GM12878 (cell line): ENCODE measurements at regions not wholly inside any gene's neighbourhood (a gene's known extent, or its start where the extent isn't known, plus 50 kb on each side); places are given as distances from the start of the nearest gene placed in this dataset.

Source experiments
- ATAC-seq: fragments of 200-7000 bp; cut with Tn5 transposase; 3 replicates; pipeline ENCODE4 v1.9.1; 2020; ENCODE audit warnings: mild to moderate bottlenecking, moderate library complexity
- BruUV-seq: library from RNA; stranded (reverse); fragments of 400-500 nt; replicated peaks from 2 replicates; lab custom pipeline; 2021; lab: Mats Ljungman, UMichigan
- CTCF ChIA-PET: fragments of 300-600 bp; sonication (Branson Sonifier 250); formaldehyde crosslinking; extraction: SDS; loops from one replicate; lab custom pipeline; 2021; ENCODE audit warnings: inconsistent platforms; lab: Yijun Ruan, JAX
- POLR2A ChIA-PET: fragments of 350-600 bp; formaldehyde crosslinking; extraction: SDS; loops from one replicate; lab custom pipeline; 2021; ENCODE audit warnings: inconsistent platforms; lab: Charles Lee
- RAD21 ChIA-PET: fragments of 300-600 bp; sonication (Branson Sonifier 250); formaldehyde crosslinking; loops from one replicate; lab custom pipeline; 2023; ENCODE audit warnings: antibody characterized with exemption; ENCODE audit not compliant: unreplicated experiment; lab: Charles Lee
- SMC1A ChIA-PET: fragments of 300-600 bp; sonication (Branson Sonifier 250); formaldehyde crosslinking; loops from one replicate; lab custom pipeline; 2023; ENCODE audit not compliant: unreplicated experiment, uncharacterized antibody; lab: Charles Lee
- DNase-seq: peaks from one replicate; pipeline ENCODE4 v3.0.0-alpha.2; 2011; ENCODE audit warnings: low read depth, low spot score
- FAIRE-seq: peaks from 3 replicates; lab custom pipeline; 2011; peaks lifted over from hg19 to GRCh38; lab: Jason Lieb, UNC
- H2AFZ ChIP-seq: 2 replicates; pipeline ENCODE4 v1.6.0; 2011; ENCODE audit warnings: low read depth, low read length, control low read depth; ENCODE audit not compliant: control insufficient read depth
- H3K27ac ChIP-seq: 2 replicates; pipeline ENCODE4 v1.5.1; 2011; ENCODE audit warnings: control low read depth; ENCODE audit not compliant: control insufficient read depth, insufficient read depth
- H3K27me3 ChIP-seq, 2 experiments: replicated peaks in 1 of 2; 2 replicates each; pipeline versions ENCODE4 v1.6.0 to v1.6.1; 2011; ENCODE audit warnings: low read length in 1 of 2; ENCODE audit not compliant: control insufficient read depth in 2 of 2, insufficient read depth in 2 of 2
- H3K36me3 ChIP-seq, 2 experiments: 2 replicates each; pipeline ENCODE4 v1.5.1; 2011; ENCODE audit warnings: low read length in 1 of 2; ENCODE audit not compliant: control insufficient read depth in 2 of 2, insufficient read depth in 2 of 2
- H3K4me1 ChIP-seq: 2 replicates; pipeline ENCODE4 v1.6.1; 2011; ENCODE audit warnings: mild to moderate bottlenecking, low read length, moderate library complexity, mixed read lengths; ENCODE audit not compliant: control insufficient read depth, insufficient read depth
- H3K4me2 ChIP-seq: 2 replicates; pipeline ENCODE4 v1.6.0; 2011; ENCODE audit warnings: control low read depth; ENCODE audit not compliant: control insufficient read depth, insufficient read depth
- H3K4me3 ChIP-seq: fragments of 200-600 bp; sonication (generic); 2 replicates; pipeline ENCODE4 v1.5.1; 2016
- H3K79me2 ChIP-seq: 2 replicates; pipeline ENCODE4 v1.6.0; 2011; ENCODE audit warnings: low read length; ENCODE audit not compliant: control insufficient read depth, insufficient read depth
- H3K9ac ChIP-seq: 2 replicates; pipeline ENCODE4 v1.8.0; 2011; ENCODE audit warnings: low read length, control low read depth, mixed read lengths; ENCODE audit not compliant: control insufficient read depth, insufficient read depth
- H3K9me3 ChIP-seq: replicated peaks from 3 replicates; pipeline ENCODE4 v1.5.1; 2011; ENCODE audit warnings: mild to moderate bottlenecking, low read length; ENCODE audit not compliant: control insufficient read depth, insufficient read depth
- H4K20me1 ChIP-seq: 2 replicates; pipeline ENCODE4 v1.6.0; 2011; ENCODE audit not compliant: control insufficient read depth, insufficient read depth
- BMI1 ChIP-seq: fragments of 450-650 bp; IDR thresholded peaks from 2 replicates; pipeline ENCODE4 v1.6.1; 2016; ENCODE audit warnings: mild to moderate bottlenecking, moderate library complexity, borderline replicate concordance
- BRCA1 ChIP-seq: IDR thresholded peaks from 2 replicates; pipeline ENCODE4 v1.6.1; 2011; ENCODE audit warnings: low read depth, low read length, improper control_type of control experiment
- CBFB ChIP-seq: IDR thresholded peaks from 2 replicates; pipeline ENCODE4 v1.6.1; 2016; ENCODE audit warnings: antibody characterized with exemption, low read depth
- ELK1 ChIP-seq: IDR thresholded peaks from 2 replicates; pipeline ENCODE4 v1.6.1; 2012; ENCODE audit warnings: low read depth, low read length, improper control_type of control experiment
- EZH2 ChIP-seq: IDR thresholded peaks from 2 replicates; pipeline ENCODE4 v1.6.1; 2012; ENCODE audit warnings: low read depth, mild to moderate bottlenecking, control low read depth, inconsistent platforms, low read length, borderline replicate concordance; ENCODE audit not compliant: control insufficient read depth
- FOS ChIP-seq: IDR thresholded peaks from 3 replicates; pipeline ENCODE4 v1.6.1; 2011; ENCODE audit warnings: borderline replicate concordance; ENCODE audit not compliant: insufficient read length; ENCODE audit errors: extremely low read depth
- PAX8 ChIP-seq: fragments of 450-650 bp; IDR thresholded peaks from 2 replicates; pipeline ENCODE4 v1.6.1; 2017; ENCODE audit warnings: mild to moderate bottlenecking, moderate library complexity
- PKNOX1 ChIP-seq: fragments of 450-650 bp; IDR thresholded peaks from 2 replicates; pipeline ENCODE4 v1.6.1; 2016; ENCODE audit warnings: mild to moderate bottlenecking
- SP1 ChIP-seq: IDR thresholded peaks from one replicate; pipeline ENCODE4 v1.6.1; 2011; ENCODE audit warnings: low read depth, low read length
- SUZ12 ChIP-seq: fragments of 200-600 bp; sonication (generic); IDR thresholded peaks from one replicate; pipeline ENCODE4 v1.6.1; 2018; ENCODE audit warnings: antibody characterized with exemption, mild to moderate bottlenecking; ENCODE audit not compliant: unreplicated experiment
- WRNIP1 ChIP-seq: IDR thresholded peaks from 2 replicates; pipeline ENCODE4 v1.6.1; 2011; ENCODE audit warnings: low read depth, low read length, improper control_type of control experiment, borderline replicate concordance
- ZBTB33 ChIP-seq: fragments of 450-650 bp; IDR thresholded peaks from 2 replicates; pipeline ENCODE4 v1.6.1; 2017; ENCODE audit warnings: mild to moderate bottlenecking
- ZBTB40 ChIP-seq: fragments of 450-650 bp; IDR thresholded peaks from 2 replicates; pipeline ENCODE4 v1.6.1; 2016; ENCODE audit warnings: mild to moderate bottlenecking, moderate library complexity, borderline replicate concordance
- ZZZ3 ChIP-seq: IDR thresholded peaks from 2 replicates; pipeline ENCODE4 v1.6.1; 2011; ENCODE audit warnings: low read depth; ENCODE audit not compliant: control insufficient read depth, insufficient read length
- WGBS: methylation state at CpG from one replicate; pipeline ENCODE4 v1.1.6; 2016; ENCODE audit warnings: low lambda C conversion rate; ENCODE audit not compliant: insufficient replicate concordance, insufficient coverage; ENCODE audit errors: missing lambda C conversion rate; 5-methylcytosine and 5-hydroxymethylcytosine counted together
- in situ Hi-C: fragments of 300-500 bp; cut with MboI; formaldehyde crosslinking; loops from 9 replicates; pipeline ENCODE4 v1.14.3; 2018; ENCODE audit warnings: mixed read lengths
- intact Hi-C: fragments of 100-400 bp; cut with micrococcal nuclease; formaldehyde crosslinking; loops from one replicate; pipeline ENCODE4 v1.14.2; 2022; ENCODE audit not compliant: unreplicated experiment

GRCh38 chr14:25259470-25259869, 209.5 kb upstream of the STXBP6 start:
- Histone ChIP-seq H3K27ac (no peak overlapping the region), H3K36me3 (no peaks in the 10 kb centered on the region), H3K4me2 (no peak overlapping the region), H2AFZ (no peak overlapping the region), H3K9ac (no peak overlapping the region), H3K4me1 (no peaks in the 10 kb centered on the region), H3K27me3 (no peaks in the 10 kb centered on the region), H4K20me1 (no peaks in the 10 kb centered on the region), H3K4me3 (no peak overlapping the region), H3K79me2 (no peaks in the 10 kb centered on the region), H3K9me3 (no peaks in the 10 kb centered on the region)
- in situ Hi-C loops = no loop called here
- SMC1A ChIA-PET = interaction anchor here (1.1 kb wide), 1 partner anchor 139 kb away, joined by 3 read pairs; no protein-coding TSS in a partner anchor
- CTCF ChIA-PET = interaction anchor here (1.5 kb wide), 1 partner anchor 10 kb away, joined by 5 read pairs; no protein-coding TSS in a partner anchor
- POLR2A ChIA-PET = no interaction called here
- ATAC-seq (peak; percentile 64), FAIRE-seq (no peak), DNase-seq (no peak)
- RAD21 ChIA-PET = no interaction called here
- intact Hi-C loops = no loop called here
- BruUV-seq = no TSS peak
- WGBS = 33% methylated on average over 1 of the region's 1 CpG
- no peak for TF ChIP-seq BRCA1
- no peak for TF ChIP-seq PKNOX1
- no peak for TF ChIP-seq BMI1
- TF ChIP-seq CBFB = no peak
- TF ChIP-seq PAX8 = no peak
- TF ChIP-seq SP1 = no peak
- no peak for TF ChIP-seq ZBTB40
- no peak for TF ChIP-seq FOS
- TF ChIP-seq SUZ12 = no peak
- TF ChIP-seq ELK1 = no peak
- no peak for TF ChIP-seq EZH2
- no peak for TF ChIP-seq WRNIP1
- no peak for TF ChIP-seq ZZZ3
- TF ChIP-seq ZBTB33 = no peak
